ENCODE measurements at regions not wholly inside any gene's neighbourhood (a gene's known extent, or its start where the extent isn't known, plus 50 kb on each side); places are given as distances from the start of the nearest gene placed in this dataset.

- TF ChIP-seq CTCF (IDR thresholded peaks at IDR 0.05): no peak
- TF ChIP-seq NFIC (IDR thresholded peaks at IDR 0.05; ENCODE audit: borderline replicate concordance): no peak
These were observed 58.9 kb upstream of the FAM9C start for GRCh38 chrX:13103188-13103913.
